Thyroid gland (tissue), 4 donors: ENCODE measurements at regions not wholly inside any gene's neighbourhood (a gene's known extent, or its start where the extent isn't known, plus 50 kb on each side); places are given as distances from the start of the nearest gene placed in this dataset.
"Not testable (repeated sequence)": the region's sequence is repeated elsewhere in the genome, so short reads cannot be mapped to it uniquely, and the experiment has no call there.

Experiments used
- DNase-seq, 2 donors: peaks; one replicate each; pipeline ENCODE4 v3.0.0-alpha.2; 2019
- H3K27ac ChIP-seq, 3 donors: fragments of 200-600 bp; sonication (generic); 1 replicate in 2 of 3; 2 replicates in 1 of 3; pipeline ENCODE4 v1.5.1; 2016 to 2019; ENCODE audit warnings: mild to moderate bottlenecking in 1 of 3, moderate library complexity in 1 of 3
- H3K27me3 ChIP-seq: fragments of 200-600 bp; sonication (generic); one replicate; pipeline ENCODE4 v1.5.1; 2019
- H3K36me3 ChIP-seq, 2 donors: fragments of 200-600 bp; sonication (generic); one replicate each; pipeline ENCODE4 v1.5.1; 2016 to 2019
- H3K4me1 ChIP-seq, 2 donors: fragments of 200-600 bp; sonication (generic); one replicate each; pipeline ENCODE4 v1.5.1; 2017 to 2019
- H3K4me3 ChIP-seq, 3 donors: fragments of 200-600 bp; sonication (generic); replicated peaks in 1 of 3; 1 replicate in 2 of 3; 2 replicates in 1 of 3; pipeline ENCODE4 v1.5.1; 2016; ENCODE audit warnings: mild to moderate bottlenecking in 1 of 3
- H3K9me3 ChIP-seq: fragments of 200-600 bp; sonication (generic); one replicate; pipeline ENCODE4 v1.5.1; 2017
- CTCF ChIP-seq, 6 experiments: fragments of 200-600 bp in 3 of 6; fragments of 450-650 bp in 3 of 6; sonication (generic) in 3 of 6; IDR thresholded peaks; one replicate each; pipeline ENCODE4 v1.5.1; 2016 to 2019; ENCODE audit warnings: antibody characterized with exemption in 6 of 6, mild to moderate bottlenecking in 2 of 6, inconsistent platforms in 1 of 6, moderate library complexity in 1 of 6
- POLR2A ChIP-seq, 2 donors: fragments of 450-650 bp; IDR thresholded peaks; one replicate each; pipeline ENCODE4 v1.6.1; 2017; ENCODE audit warnings: antibody characterized with exemption in 2 of 2, mild to moderate bottlenecking in 2 of 2, moderate library complexity in 1 of 2
- WGBS, 2 donors: methylation state at CpG; one replicate each; pipeline ENCODE4 v1.1.5; 2017; 5-methylcytosine and 5-hydroxymethylcytosine counted together
- intact Hi-C: fragments of 100-400 bp; cut with DNase I; formaldehyde crosslinking; loops from one replicate; pipeline ENCODE4 v1.15.1; 2023

GRCh38 chr3:87828046-87828445 is 230.8 kb downstream of the CGGBP1 start:
- H3K36me3 ChIP-seq, result no peaks in the 10 kb centered on the region
- H3K27ac ChIP-seq, result no peak overlapping the region
- WGBS, 2 donors, result 66 to 78% methylated on average over 3 of the region's 3 CpGs
- TF ChIP-seq CTCF (IDR thresholded peaks at IDR 0.05), result no peak
- no peak for TF ChIP-seq POLR2A (IDR thresholded peaks at IDR 0.05)
- H3K27me3 ChIP-seq, result no peaks in the 10 kb centered on the region
- H3K4me1 ChIP-seq, result no peaks in the 10 kb centered on the region
- H3K4me3 ChIP-seq, result no peak overlapping the region
- H3K9me3 ChIP-seq, result no peaks in the 10 kb centered on the region
- DNase-seq, result no peak
- intact Hi-C loops, result no loop called here

- no peak overlapping the region for H3K27ac ChIP-seq
- DNase-seq, result no peak
- no peaks in the 10 kb centered on the region for H3K9me3 ChIP-seq
- H3K27me3 ChIP-seq, result no peaks in the 10 kb centered on the region
- intact Hi-C loops, result no loop called here
- no peaks in the 10 kb centered on the region for H3K36me3 ChIP-seq
- TF ChIP-seq CTCF (IDR thresholded peaks at IDR 0.05) (no peak), POLR2A (IDR thresholded peaks at IDR 0.05) (no peak)
- no peak overlapping the region for H3K4me3 ChIP-seq
- H3K4me1 ChIP-seq, result no peaks in the 10 kb centered on the region
- 68 to 73% methylated on average over 2 of the region's 2 CpGs for WGBS, 2 donors
Measured at GRCh38 chr3:87822563-87822962, 236.2 kb downstream of the CGGBP1 start.

GRCh38 chr3:87813503-87813902 is 245.3 kb downstream of the CGGBP1 start:
- H3K27ac ChIP-seq, H3K4me3 ChIP-seq, H3K36me3 ChIP-seq, H3K4me1 ChIP-seq, H3K9me3 ChIP-seq, H3K27me3 ChIP-seq, DNase-seq, intact Hi-C loops: not testable (repeated sequence)
- WGBS, 2 donors, result 85 to 90% methylated on average over 6 of the region's 6 CpGs

GRCh38 chr3:87811953-87812352 is 246.9 kb downstream of the CGGBP1 start:
- H3K27me3 ChIP-seq, result no peaks in the 10 kb centered on the region
- H3K9me3 ChIP-seq, result no peaks in the 10 kb centered on the region
- intact Hi-C loops, result no loop called here
- no peaks in the 10 kb centered on the region for H3K36me3 ChIP-seq
- 67 to 69% methylated on average over 2 of the region's 2 CpGs for WGBS, 2 donors
- no peak for DNase-seq
- no peak overlapping the region for H3K4me3 ChIP-seq
- no peak overlapping the region for H3K27ac ChIP-seq
- no peaks in the 10 kb centered on the region for H3K4me1 ChIP-seq
- TF ChIP-seq POLR2A (IDR thresholded peaks at IDR 0.05) (no peak), CTCF (IDR thresholded peaks at IDR 0.05) (no peak)

- Histone ChIP-seq H3K9me3 (no peaks in the 10 kb centered on the region), H3K27me3 (no peaks in the 10 kb centered on the region), H3K4me3 (no peak overlapping the region), H3K27ac (no peak overlapping the region), H3K4me1 (no peaks in the 10 kb centered on the region), H3K36me3 (no peaks in the 10 kb centered on the region)
- TF ChIP-seq CTCF (IDR thresholded peaks at IDR 0.05) (no peak), POLR2A (IDR thresholded peaks at IDR 0.05) (no peak)
- intact Hi-C loops, result no loop called here
- no peak for DNase-seq
Measured at GRCh38 chr3:87810452-87811016, 248.3 kb downstream of the CGGBP1 start.

- Histone ChIP-seq H3K4me3 (no peak overlapping the region), H3K9me3 (no peaks in the 10 kb centered on the region), H3K27ac (no peak overlapping the region), H3K4me1 (no peaks in the 10 kb centered on the region), H3K27me3 (no peaks in the 10 kb centered on the region), H3K36me3 (no peaks in the 10 kb centered on the region)
- DNase-seq, result no peak
- TF ChIP-seq CTCF (IDR thresholded peaks at IDR 0.05) (no peak), POLR2A (IDR thresholded peaks at IDR 0.05) (no peak)
- 79 to 87% methylated on average over 5 of the region's 5 CpGs for WGBS, 2 donors
- intact Hi-C loops, result no loop called here
Measured at GRCh38 chr3:87805670-87806069, 253.1 kb downstream of the CGGBP1 start.
